Activated CD8-positive, alpha-beta memory T cell treated with anti-CD3 and anti-CD28 coated beads, Interleukin-2, amount 50 U/mL, for 24 hours (primary cell): ENCODE measurements at regions not wholly inside any gene's neighbourhood (a gene's known extent, or its start where the extent isn't known, plus 50 kb on each side); places are given as distances from the start of the nearest gene placed in this dataset.

Source experiments
- DNase-seq: peaks from one replicate; pipeline ENCODE4 v3.0.0-alpha.2; 2020; ENCODE audit errors: extremely low read depth

DNA sequence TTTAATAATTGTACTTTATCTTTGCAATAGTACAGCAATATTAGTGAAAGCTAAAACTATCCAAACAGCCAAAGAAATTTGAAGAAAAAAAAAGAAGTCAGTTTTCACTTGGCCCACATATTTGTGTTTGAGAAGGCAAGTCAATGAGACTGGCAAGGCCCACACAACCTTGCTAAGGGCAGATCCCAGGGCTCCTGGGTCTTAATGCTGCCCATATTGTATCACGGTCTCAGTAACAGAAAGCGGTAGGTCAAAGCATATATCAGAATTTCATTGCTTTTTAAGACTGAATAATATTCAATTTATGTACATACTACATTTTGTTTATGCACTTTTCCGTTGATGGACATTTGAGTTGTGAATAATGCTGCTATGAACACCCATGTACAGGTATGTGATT, 262.0 kb upstream of the TOPAZ1 start:
- no peak for DNase-seq

DNA sequence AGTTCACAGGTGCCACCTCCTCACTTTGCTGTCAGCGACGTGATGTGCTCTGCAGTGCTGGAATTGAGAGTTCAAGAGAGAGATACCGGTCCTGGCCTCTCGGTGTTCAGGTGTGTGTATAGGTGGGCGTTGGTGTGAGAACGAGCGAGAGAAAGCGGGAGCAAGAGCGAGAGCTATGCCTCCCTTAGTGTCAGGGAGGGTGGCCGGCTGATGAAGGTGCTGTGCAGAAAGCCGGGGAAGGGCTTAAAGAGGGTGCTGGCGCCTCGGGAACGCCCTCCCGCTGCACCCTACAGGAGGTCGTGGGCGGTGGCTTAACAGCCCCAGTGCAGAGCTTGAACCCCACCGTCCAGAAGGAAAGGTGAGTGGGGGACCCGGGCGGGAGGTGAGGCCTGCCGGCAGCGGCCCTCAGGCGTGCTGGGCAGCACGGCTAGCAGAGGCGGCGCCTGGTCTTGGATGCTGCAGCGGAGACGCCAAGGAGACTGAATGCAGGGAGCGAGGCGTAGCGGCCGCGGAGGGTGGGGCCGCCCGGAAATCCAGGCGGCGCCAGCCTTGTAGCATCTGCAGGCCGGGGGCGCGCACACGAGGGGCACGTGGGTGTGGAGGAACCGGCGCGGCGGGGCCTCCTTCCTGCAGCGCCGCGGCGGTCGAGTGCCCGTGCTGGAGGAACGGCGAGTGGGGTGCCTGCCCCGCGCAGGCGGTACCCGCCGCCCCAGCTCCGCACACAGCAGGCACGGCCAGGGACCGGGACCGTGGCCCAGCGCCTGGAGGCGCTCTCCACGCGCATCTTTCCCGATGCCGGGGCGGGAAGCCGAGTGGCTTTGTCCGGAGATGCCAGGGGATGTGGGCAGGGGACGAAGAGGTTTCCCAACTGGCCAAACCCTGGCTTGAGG, 246.8 kb upstream of the TOPAZ1 start:
- DNase-seq, result no peak

DNA sequence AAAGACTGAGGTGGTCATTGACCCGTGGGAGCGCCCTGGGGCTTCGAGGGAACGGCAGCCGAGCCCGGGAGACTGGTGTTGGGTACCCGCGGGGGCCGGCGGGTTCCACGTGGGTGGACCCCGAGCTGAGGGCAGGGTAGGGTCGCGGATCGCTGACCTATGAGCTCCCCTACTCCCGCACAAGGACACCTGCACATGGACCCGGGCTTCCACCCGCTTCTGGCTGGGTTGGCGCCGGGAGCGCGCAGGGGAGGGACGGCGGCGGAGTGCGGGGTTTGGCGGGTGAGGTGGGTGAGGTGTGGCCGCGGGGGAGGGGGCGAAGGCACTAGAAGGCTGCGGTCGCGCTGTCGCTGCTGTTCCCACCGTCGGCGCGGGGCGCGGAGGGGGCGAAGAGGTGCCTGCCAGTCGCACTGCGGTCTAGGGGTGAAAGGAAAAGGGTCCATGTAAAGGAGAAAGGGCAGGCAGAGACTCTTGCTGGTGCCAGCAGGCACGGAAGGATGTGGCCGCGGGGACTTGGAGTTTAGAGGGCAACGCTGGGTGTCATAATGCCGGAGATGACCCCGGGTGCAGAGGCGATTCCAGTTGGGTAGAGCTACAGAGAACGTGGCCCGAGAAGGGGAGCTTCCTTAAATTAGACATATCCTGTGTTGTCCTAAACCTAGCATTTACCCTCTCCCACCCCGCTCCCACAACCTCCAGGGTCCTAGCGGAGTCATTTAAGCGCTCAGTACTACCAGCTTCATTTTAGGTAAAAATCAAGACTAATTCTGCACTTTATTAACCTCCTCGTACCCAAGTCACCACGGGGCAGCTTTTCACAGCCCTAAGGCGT, 245.9 kb upstream of the TOPAZ1 start:
- DNase-seq, result no peak

DNA sequence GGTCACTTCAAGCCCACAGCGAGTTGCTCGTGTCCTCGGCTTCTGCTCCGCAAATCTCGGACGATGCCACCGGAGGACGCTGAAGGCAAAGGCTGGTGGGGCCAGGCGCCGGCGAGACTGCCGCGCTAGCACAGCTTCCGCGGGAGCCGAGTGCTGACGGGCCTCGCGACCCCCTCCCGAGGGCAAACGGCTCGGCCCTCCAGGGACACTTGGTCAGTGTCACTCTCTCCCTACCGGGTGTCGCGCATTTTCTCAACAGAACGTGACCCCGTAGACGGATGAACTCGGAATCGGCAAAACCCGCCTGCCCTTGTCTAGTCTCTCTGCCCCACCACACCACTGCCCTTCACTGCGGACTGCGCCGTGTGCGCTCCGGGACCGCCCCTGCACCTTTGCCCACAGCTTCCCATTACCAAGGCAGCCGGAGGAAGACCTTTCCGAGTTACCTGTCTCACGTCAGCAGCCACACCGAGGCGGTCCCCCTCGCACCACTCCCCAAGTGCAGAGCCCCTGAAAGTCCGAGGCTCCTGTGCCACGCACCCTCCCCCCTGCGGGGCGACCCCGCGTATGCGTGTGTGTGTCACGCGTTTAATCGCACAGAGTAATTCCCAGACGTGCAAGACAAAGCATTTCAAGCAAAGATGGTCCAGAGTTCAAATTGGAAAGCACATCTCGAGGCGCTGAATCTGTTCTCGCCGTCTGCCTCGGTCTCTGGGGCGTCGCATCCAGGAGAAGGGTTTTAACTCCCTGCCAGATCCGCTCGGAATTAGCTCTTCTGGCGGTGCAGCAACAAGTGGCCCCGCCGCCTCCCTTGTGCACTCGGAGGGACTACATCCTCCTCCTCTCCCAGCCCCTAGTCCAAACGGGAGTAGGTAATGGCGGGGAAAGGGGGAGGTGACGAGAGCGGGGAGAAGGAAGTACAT, 245.0 kb upstream of the TOPAZ1 start:
- no peak for DNase-seq

DNA sequence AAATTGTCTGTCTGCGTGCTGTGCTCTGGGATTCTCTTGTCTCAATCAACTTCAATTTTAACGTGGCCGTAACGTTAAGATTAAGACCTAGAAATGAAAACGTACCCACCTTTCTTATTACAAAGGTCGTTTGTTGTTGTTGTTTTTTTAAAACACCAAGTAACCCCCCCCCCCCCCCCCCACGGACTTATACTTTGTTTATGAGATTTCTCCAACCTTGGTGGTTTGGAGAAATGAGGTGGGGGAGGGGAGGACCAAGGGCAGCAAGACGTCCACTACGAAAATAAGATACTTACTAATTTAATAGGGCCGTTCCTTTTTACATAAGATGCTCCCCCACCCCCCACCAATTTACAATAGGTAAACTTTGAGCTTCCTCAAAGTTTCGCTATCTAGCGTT, 244.4 kb upstream of the TOPAZ1 start:
- DNase-seq, result no peak

DNA sequence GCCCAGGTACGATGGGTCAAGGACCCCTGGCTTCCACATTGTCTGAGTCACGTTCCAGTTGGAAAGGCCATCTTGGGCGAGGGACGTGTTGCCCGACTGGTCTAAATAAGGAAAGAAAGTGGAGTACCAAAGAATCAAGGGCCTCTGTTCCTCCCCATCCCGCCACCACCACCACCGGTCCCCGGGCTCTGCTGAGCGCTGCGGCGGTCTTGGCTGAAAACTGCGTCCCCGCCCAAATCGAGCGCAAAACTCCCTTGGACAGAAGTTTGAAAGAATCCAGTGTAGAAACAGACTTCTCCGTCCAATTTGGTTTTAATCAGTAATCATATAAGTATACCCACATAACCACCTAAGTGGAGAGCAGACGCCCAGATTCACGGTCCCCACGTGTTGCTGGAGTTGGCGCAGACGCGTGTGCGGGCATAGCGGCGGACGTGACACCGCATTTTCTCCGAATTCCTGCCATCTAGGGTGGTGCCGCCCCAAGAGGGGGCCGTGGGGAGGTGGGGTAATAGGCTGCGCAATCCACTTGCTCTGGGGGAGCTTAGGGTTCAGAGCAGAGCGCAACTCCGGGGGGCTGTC, 243.8 kb upstream of the TOPAZ1 start:
- no peak for DNase-seq

DNA sequence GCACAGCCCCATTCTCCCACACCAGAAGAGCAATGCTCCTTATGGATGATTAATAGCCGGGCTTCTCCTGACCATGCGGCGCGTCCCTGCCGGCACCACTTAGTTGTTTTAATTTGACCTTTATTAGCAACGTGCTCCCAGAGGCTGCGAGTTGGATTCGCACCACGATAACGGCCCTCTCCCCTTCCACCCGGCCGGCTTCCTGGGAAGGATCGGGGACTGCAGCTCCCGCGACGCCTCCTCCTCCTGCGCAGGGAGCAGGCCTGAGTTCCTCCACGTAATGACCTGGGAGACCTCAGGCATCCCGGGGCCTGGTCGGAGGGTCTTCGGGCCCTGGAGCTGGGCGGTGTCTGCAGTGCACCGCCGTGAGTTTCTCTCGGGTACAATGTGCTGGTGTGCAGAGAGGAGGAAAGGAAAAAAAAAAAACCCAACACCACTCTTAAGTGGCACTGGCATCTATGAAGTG, 243.3 kb upstream of the TOPAZ1 start:
- no peak for DNase-seq

DNA sequence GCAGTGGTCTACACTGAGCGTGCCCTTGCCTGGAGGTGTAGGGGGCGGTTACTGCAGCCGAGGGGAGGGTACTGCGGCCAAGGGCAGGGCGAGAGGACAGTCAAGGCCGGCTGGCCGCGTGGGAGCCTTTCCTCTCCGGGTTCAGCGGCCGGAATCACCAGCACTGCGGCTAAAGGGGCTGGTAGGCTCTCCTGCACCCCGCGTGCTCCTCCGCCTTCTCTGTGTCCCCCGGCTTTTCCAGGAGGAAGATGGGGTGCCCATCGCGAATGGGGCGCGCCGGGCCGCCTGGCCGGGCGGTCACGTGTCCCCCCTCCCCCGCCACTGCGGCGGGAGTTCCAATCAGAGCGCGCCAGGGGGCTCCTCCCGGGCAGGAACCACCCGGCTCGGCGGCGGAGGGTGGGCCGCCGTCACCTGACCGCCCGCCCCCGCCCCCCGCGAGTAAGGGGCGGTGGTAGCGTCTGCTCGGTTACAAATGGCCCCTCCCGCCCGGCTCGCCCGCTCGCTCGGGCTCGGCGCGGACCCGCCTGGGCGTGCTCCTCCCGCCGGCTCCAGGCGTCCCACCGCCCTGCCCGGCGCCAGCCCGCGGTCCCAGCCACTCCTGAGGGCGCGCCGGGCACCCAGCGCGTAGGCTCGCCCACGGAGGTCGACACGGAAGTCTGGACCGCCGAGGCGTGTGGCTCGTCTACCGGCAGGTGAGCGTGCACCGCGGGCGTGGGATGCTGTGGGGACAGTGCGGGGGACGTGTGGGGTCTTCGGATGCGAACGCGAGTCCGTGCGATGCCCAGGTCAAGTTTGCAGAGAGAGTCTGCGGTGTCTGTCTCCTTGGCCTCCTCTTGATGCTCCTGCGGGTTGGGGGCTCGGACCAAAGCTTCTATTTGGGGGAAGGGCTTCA, 242.6 kb upstream of the TOPAZ1 start:
- DNase-seq, result no peak

DNA sequence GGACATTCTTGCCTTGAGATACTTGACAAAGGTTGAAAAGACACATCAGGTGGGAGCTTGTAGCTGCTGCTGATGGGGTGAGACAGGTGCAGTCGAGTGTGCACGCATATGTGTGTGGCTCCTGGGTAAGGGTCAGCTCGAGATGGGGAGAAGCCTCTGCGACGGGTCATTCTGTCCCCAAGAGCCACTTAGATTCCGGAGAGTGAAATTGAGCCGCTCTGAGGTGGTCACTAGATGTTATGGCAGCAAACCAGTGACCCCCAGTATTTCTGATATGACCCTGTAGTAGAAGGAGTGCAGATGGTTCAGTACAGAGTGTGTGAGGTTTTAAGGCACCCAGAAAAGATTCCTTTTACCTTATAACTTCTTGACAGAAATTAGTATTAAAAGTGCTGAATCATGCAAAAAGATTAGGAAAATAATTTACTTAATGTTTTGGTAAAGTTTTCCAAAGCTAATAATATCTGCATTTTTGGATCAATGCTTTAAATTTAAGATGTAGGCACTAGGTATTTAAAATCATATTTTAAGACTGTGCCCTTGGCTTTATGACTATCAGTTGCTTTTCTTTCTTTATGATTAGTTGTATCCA, 241.9 kb upstream of the TOPAZ1 start:
- no peak for DNase-seq

DNA sequence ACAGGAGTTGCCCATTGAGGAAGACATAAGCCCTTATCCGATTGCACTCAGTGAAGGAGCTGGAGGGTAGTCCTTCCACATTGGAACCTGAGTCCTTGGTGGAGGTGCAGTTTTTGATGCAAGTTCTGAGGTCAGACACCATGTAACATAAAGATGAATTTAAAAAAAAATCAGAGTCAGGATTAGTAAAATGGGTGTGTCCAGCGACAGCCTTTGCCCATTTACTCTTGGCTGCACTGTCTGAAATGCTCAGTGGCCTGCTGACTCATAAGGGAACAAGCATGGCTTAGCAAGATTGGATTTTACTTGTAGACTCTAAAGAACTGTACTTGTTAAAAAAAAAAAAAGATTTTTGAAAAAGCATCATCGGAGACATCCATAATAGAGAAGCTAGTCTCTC, 241.1 kb upstream of the TOPAZ1 start:
- DNase-seq, result no peak

DNA sequence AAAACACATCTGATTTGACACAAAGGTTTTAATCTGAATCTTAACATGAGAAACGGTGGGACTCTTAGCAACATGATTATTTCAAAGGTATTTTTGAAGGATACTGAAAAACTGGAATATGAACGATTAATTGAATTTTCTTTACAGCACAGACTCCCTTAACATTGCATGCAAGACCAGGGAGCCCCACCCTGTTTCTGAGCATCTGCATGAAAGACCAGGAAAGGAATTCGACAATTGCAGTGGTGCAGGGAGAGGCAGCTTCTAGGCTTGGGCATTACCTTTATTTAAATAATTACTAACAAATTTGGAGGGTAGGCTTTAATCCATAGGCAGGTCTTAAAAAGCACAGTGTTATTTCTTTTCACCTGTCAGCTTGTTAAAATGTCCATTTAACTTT, 240.6 kb upstream of the TOPAZ1 start:
- no peak for DNase-seq

DNA sequence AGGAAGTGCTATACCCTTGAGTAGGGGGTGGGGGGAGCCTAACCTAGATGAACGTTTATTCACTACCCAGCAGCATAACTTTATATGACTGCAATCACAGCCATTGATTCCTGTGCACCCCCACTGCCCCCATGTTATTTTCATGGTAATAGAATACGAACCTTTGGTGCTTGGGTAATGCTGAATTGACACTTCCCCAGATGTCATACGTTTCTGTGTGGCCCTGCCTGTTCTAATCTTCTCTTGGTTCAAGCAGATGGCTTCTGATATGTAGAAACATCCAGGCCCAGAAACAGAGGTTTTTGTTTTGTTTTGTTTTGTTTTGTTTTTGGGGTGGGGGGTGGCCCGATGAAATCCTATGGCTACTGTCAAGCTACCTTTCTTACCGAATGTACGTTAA, 237.9 kb upstream of the TOPAZ1 start:
- DNase-seq, result no peak

DNA sequence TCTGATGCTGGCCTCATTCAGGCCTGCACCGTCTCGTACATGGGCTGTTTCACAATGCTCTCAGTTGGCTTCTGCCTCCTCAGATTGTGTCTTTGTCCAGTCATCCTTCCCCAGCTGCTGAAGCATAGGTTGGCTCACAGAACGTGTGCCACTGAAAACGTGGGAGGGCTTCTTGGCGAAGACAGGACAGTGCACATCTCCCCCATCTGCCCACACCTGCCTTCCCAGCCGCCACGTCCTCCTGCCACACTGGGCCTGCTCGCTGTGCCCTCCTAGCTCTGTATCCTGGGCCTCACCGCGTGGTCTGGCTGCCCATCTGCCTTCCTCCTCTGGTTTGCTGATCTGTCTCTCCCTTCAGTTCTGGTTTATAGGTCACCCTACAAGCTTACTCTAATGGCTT, 230.0 kb upstream of the TOPAZ1 start:
- DNase-seq, result no peak

DNA sequence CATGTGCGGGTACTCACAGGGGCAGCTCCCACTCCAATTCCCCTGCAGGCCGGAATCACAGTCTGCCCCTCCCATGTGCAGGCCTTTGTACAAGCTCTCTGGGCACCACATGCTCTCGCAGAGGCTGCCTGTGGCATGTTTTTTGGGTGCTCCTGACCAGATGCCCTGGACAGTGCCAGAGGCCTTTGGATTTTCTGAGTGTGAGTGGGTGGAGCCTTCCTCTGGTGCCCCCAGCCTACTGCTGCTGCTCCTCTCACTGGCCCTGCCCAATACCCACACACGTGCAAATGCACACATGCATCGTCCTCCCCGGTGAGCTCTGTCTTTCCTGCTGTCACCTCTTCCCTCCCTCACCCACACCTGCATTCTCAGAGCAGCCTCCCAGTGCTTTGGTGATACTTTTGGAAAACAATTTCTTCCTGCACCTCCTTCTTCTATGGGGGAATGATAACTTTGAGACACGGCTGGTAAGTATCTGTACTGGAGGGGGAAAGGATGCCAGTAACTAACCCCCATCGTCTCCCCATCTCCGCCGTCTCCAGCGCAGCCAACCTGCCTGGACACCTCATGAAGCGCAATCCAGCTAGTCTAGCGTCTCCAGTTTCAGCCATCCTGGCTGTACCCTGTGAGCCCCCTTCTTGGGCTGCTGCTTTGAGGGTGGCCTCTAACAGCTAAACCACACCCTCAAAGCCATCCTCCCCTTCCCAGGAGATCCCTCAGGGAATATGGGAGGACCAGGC, 229.4 kb upstream of the TOPAZ1 start:
- no peak for DNase-seq

DNA sequence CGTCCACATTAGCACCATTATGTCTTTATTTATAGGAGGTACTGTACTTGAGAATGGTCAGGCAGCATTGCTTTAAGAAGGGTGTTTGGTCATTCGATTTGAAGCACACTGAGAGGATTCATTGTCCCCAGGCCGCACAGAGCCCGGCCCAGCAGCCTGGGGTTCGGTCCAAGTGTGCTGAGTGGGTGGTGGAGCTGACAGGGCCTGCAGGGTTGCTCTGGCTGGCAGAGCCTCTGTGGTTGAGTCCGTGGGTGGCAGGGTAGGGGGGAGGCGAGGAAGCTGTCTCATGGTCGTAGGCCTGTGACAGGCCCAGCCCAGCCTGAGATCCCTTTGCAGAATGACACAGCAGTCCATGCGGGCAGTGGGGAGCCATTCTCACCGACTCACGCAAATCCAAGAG, 227.7 kb upstream of the TOPAZ1 start:
- DNase-seq, result no peak

DNA sequence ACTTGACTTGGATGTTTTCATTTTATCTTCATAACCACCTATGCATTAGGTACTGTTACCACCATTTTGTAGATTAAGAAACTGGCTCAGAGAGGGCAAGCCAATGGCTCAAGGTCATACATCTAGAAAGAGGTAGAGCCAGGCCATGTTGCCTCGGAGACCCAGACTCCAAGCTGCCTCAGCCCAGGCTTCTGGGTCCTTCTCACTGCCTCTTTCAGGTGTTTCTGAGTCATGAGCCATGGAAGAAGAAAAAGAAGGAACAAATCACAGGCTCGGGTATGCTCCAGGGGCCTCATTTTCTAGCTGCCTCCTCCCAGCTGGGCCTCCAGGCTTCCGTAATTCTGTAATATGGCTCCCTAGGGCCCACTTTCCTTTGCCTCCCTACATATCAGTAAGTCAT, 226.5 kb upstream of the TOPAZ1 start:
- DNase-seq, result no peak

DNA sequence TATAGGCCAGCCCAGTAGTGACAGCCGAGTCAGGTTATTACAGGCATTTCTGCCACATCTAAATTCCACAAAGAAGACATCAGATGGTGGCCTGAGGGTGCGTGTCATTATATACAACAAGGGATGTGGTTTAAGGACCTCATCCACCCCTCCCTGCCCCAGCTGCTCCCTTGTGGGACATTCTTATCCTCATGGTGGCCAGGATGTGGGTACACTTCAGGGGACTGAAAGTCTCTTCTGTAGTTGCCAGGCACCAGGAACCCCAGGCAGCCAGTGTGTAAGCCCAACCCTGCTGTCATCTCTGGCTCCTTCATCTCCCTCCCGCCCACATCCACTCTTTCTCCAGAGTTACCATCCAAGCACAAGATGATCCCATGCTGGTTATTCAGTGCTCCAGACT, 224.9 kb upstream of the TOPAZ1 start:
- no peak for DNase-seq

DNA sequence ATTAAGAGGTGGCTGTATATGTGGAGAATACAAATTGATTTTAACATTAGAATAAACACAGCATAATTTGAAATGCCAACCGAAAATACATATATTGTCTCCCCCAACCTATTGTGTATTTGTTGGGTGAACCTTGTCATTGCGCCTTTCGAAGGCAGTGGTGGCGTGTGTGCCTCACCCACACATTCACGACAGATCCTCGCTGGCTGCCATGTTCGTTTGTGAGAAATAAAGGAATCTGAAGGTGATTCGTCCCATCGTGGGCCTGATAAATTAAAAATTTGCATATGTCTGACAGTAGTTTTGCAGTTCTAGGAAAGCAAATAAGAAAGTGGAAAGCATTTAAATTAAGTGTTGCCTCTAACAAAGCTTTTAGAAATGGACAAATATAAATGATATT, 222.8 kb upstream of the TOPAZ1 start:
- no peak for DNase-seq

DNA sequence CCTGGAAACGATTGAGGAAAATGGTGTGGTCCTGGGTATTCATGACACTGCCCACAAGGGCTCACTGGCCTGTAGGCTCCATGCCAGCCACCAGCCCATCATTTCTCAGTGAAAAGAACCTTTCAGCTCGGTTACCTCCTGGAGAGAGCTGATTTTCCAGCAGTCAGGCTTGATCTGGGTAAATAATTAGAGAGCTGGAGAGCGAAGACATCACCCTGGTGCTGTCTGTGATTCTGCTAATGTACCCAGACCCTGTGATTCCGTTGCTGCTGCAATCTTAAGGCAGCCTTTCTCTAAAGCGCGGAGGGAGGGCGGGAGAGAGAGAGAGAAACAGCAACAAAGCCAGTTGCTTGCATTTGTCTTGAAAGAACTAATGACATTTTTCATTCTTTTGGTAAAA, 221.9 kb upstream of the TOPAZ1 start:
- no peak for DNase-seq
